ENCODE measurements at regions not wholly inside any gene's neighbourhood (a gene's known extent, or its start where the extent isn't known, plus 50 kb on each side); places are given as distances from the start of the nearest gene placed in this dataset.

- TF ChIP-seq CTCF (IDR thresholded peaks at IDR 0.05; ENCODE audit: control extremely low read depth in 1 of 3, insufficient read depth in 1 of 3, low read depth in 1 of 3, low read length in 3 of 3) (peak in 1 of 3 experiments; percentile 21; a peak in 1 of 4 replicates), ZNF274 (IDR thresholded peaks at IDR 0.05; ENCODE audit: borderline replicate concordance, extremely low read depth, low read length) (no peak), POLR2A (IDR thresholded peaks at IDR 0.05; ENCODE audit: control extremely low read depth in 1 of 2, low read depth in 2 of 2, low read length in 2 of 2) (no peak), RFX5 (IDR thresholded peaks at IDR 0.05; ENCODE audit: borderline replicate concordance, low read depth, low read length) (no peak), JUND (IDR thresholded peaks at IDR 0.05; ENCODE audit: low read length) (no peak), GABPA (IDR thresholded peaks at IDR 0.05; ENCODE audit: borderline replicate concordance, insufficient read depth, low read length) (no peak), TAF1 (IDR thresholded peaks at IDR 0.05; ENCODE audit: low read depth, low read length) (no peak)
Measured at GRCh38 chr1:218585511-218586184, 240.5 kb downstream of the TGFB2 start.
